CMK (cell line): ENCODE measurements at regions not wholly inside any gene's neighbourhood (a gene's known extent, or its start where the extent isn't known, plus 50 kb on each side); places are given as distances from the start of the nearest gene placed in this dataset.

ENCODE experiments used
- DNase-seq: peaks from one replicate; pipeline ENCODE4 v3.0.0-alpha.2; 2010; ENCODE audit warnings: low read depth

DNA sequence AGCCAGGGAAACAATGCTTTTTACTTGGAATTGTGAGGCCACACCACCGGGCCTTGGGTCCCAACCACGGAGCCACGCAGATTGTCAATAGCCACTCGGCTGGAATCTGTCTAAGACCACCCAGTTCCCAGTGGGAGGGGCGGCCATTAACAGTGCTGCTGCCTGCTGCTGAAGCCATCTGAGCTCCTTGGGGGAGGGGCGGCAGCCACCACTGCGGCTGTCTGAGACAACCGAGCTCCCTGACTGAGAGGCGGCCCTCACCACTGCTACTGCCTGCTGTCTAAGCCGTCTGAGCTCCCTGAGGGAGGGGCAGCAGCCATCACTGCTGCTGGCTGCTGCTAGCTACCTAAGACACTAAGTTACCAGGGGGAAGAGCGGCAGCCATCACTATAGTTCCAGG is 64.3 kb downstream of the DMRTA2 start:
- DNase-seq, result no peak

DNA sequence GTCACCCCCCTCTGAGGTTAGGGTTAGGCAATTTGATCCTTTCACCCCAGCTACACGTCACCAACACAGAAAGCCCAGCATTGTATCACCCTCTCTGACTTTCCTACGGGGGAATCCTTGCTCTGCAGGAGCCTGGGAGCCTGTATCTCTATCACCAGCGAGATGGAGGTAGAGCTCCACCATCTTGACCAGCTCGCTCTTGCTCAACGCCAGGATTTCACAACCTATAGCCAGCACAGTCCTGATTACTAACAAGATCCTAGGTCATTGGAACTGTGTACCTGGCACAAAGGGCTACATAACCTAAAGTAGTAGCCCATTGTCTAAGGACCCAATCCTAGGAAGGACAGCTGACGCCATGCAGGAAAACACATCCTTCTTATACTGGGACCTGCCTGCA is 66.1 kb downstream of the DMRTA2 start:
- DNase-seq, result no peak

DNA sequence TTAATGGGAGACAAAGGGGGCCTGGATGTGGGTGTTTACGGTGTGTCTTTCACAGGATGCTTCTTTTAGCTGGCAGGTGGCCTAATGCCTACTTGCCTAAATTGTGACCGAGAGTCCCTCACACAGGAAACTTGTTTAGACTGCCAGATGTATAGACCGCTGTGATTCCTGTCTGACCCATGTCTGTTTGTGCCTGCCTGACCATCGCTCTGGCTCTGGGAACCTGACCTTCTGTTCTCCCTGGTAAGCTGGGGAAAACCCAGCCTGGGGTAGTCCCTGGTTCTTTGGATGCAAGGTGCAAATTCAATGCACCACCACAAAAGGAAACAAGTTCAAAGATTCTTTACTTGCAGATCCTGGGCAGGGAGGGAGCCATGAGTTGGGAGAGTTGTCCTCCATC is 68.4 kb downstream of the DMRTA2 start:
- no peak for DNase-seq

DNA sequence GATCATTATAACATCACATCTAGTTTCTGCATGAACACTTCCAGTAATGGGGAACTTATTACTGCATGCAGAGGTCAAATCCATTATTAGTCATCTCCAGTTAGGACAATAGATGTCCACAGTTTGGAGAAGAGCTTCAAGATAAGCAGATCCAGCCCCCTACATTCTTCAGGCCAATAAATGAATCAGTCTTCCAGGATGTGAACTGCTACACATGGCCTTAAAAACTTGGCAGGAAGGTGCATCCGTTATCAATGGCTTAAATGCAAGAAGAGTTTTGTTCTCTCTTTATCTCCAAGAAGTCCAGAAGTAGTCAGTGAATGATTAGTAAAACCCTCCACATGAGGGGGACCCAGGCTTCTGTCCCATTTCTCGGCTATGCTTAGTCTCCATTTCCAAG is 70.8 kb downstream of the DMRTA2 start:
- no peak for DNase-seq

DNA sequence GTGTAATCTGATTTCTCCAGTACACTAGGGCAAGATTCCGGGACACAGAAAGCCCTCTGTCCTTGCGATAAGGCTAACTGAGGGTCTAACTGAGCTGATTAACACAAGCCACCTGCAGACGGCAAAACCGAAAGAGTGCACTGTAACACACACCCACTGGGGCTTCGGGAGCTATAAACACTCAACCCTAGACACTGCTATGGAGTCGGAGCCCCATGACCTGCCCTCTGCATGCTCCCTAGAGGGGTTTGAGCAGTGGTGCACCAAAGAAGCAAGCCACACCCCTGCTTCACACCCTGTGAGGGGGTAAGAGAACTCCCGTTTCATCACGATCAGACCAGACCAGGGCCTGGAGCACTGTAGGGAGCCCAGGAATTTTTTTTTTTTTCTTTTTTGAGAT is 72.4 kb downstream of the DMRTA2 start:
- no peak for DNase-seq

DNA sequence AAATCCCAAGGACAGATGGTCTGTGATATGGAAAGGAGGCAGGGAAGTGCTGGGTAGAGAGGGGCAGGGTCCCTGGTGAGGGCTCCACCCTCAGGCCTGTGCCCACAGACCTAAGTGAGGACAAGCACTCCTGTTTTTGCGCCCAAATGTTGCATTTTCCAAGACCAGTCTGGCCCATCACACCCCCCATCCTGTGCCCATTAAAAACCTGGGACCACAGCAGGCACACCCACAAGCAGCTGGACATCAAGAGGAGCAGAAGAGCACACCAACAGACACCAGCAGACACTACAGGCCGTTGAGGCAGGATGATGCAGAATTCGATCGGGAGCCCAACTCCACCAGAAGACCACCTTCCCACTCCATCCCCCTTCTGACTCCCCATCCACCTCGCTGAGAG is 72.8 kb downstream of the DMRTA2 start:
- DNase-seq, result no peak

DNA sequence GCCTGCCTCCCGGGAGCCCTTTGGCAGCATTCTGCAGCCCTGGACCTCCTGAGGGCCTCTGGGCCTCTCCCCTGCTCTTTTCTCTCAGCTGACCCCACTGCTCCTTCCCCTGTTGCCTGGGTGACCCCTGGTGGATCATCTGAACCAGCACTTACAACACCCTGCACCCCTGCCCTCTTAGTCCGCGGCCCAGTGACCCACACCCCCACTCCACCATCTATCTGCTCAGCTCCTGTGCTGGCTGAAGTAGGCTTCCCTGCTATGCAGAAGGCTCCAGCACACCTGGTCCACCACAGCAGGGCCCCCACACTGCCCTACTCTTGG is 74.0 kb downstream of the DMRTA2 start:
- DNase-seq, result no peak

DNA sequence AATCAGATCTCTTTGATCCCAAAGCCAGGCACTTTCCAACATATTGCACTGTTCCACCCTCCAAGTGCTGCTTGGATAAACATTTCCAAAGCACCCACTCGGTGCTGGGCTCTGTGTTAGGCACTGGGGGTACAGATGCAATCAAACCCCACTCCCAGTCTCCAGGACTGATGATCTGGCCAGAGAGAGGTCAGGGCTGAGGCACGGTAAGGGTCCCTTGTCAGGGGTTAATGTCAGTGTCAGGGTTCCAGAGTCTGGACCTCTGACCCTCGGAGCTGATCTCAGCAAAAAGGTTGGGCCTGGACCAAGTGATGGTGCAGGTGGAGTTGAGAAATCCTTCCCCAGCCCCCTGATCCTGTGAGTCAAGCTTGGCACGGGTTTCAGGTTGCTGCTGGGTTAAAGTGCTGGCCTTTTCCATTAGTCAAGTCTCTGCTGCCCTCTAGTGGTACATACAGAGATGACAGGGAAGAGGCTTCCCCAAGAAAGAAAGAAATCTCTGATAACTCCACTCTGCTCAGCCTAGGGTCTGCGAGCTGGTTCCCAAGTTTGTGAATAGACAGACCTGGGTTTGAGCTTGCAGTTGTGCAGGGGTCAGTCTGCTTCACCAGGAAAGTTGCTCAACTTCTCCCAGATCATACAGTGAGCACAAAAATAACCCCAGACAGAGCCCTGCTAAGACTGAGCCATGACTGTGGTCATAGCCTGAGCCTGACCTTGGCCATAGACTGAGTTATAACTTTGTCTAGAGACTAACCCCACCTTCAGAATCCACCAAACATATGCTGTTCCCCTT is 74.6 kb downstream of the DMRTA2 start:
- peak; percentile 26 for DNase-seq

DNA sequence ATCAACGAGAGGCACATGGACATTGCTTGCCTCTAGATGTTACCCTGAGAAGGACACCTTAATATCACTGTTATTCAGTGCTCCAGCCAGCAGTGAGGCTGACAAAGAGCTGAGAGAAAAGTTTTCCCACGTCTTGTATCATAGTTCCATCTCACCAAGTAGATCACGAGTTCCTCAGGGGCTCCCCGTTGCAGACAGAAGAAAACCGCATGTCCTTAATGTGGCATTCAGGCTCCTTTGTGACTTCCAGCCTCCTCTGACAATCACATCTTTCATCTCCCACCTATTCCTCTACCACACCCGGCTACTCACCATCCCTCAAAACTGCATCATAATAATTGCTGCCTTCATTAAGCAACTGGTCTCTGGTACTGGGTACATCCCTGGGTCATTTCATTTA is 75.3 kb downstream of the DMRTA2 start:
- DNase-seq, result no peak

DNA sequence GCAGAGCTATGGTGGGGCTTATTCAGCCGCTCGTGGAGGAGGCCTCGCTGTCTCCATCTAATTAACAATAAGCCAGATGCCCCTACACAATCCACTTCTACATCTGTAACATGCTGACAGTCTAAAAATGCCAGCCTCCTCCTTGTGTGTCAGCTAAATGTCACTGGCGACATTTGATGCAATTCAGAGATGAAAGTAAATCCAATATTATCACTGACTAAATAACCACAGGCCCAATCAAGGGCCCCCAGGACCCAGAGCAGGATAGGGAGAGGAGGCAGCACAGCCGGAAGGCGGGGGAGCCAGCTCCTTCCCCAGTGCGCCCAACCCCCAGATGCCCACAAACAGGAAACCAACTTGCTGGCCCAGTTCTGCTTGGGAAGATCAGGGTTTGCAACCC is 76.6 kb downstream of the DMRTA2 start:
- peak; percentile 71 for DNase-seq

DNA sequence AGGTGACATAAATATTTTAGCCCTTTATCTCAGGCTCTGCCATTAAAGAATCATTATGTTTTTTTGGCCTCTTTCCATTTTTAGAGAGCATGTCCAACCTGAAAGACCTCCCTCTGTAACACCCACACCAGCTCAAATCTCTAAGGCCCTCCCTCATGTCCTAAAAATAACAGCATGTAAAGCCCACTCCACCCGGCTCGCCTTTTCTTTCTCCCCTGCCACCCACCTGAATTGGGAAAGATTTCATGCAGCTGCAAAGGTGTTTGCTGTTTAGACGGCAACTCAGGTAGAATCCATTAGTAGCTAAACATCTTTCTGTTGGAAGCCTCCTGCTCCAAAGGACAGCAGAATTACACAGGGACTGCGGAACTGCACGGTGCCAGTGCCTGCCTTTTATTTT is 79.9 kb downstream of the DMRTA2 start:
- DNase-seq, result no peak

DNA sequence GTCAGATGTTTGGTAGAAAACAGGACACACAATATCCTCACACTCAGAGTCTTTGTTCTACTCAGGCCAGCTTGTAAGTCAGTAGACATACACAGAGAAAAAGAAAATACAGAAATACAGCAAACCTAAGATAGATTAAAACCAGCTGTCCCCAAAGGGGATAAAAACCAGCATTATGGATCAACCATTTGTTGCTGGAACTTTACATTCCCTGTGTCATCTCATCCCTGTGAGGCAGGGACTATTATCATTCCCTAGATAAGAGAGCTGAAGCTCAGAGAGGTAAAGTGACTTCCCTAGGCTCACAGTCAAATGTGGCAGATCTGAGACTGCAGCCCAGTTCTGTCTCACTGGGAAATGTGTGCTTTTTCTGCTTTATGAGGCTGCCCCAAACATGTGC is 80.7 kb downstream of the DMRTA2 start:
- no peak for DNase-seq

DNA sequence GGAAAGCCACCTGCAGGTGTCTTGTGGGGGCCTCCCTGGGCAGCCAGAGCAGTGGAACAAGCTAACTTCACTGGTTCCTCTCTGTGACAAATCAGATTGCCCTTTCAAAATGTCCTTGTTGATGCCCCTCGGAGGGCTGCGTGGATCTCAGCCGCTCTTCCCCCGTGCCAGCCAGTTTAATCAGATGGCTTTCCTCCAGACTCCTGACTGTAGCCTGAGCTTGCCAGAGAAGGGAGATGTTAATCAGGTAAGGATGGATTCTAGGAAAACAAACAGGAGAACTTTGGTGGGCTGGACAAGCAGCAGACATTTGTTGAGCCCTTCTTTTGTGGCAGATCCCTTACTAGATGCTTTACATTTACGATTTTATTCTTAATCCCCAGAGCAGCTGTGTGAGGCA is 88.2 kb downstream of the DMRTA2 start:
- no peak for DNase-seq

DNA sequence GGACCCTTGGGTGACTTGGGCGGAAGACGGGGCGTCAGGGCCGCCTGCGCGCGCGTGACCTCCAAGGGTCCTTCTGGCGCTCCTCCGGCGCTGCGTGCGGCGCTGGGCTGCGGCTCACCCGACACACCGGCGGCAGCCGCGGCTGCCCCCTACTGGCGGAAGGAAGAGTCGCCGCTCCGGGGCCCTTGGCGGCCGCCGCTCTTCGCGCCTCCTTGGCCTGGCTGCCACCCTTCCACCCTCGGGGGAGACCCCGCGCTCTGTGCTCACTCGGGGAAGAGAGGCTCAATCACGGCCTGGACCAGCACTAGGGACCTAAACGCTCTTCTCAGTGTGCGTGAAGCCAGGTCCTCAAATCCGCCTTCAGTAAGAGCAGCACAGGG is 89.7 kb downstream of the DMRTA2 start:
- no peak for DNase-seq

DNA sequence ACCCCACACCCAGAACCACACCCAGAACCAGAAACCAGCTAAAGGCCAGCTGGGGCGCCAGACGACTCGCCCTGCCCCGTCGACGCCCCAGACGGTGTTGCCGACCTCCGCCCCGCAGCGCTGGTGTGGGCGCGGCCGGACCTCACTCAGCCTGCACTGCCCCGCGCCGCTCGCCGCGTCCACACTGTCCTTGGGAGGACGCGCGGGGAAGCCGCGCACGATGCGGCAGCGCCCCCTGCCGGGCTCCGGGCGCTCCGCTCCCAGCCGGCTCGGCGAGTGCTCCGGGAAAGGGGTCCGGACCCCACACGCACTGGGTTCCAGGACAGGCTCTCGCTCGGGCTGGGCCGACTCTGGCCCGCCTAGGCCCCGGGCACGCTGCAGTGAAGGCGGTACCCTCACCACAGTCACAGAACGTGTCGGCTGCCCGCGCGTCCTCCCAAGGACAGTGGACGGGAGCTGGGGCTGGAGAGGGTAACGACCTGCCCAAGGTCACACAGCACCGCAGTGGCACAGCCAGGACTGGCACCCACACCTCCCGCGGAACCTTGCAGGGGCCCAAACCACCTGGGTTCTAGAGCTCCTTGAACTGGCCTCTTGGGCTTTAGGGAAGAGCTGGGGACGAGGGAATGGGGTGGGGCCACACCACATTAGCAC is 90.2 kb downstream of the DMRTA2 start:
- DNase-seq, result no peak

DNA sequence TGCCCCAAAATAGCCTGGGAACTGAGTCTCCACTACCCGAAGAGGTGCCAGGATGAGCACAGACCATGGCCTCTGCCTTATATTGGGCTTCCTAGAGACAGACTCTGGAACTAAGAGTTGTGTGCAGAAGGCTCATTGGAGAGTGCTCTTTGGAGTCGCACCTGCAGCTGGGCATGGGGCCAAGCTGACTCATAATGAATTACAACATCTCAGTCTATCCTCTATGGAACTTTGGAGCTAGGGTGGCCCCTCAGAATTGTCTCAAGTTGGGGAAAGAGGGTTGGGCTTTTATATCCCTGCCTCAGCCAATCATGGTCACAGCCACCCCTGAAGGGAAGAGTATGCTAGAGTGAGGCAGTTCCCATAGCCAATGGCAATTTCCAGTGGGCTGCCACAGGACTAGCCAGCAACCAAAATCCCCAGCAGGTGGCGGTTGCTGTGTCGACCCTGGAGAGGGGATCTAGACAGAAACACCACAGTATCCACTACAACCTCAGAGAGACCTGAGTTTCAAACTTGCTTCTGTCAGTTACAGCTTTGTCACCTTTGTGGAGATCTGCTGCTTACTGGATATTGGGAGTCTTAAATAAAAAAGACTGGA is 93.8 kb downstream of the DMRTA2 start:
- no peak for DNase-seq

DNA sequence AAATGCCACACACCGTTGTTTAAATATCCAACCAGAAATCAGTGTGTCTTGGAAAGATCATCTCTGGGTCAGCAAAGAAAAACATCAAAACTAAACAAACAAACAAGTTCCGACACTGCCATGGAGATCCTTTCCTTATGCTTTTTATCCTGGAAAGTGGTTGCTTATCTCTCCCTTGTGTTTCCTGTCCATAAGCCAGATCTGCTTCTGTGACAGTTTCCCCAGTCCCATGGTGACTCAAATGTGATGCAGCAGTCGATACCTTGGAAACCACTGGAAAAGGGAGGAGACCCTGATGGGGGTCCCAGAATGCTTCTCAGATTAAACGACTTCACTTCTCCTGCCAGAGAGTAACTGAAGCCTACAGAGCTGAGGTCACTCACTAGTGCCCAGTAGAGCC is 94.7 kb downstream of the DMRTA2 start:
- DNase-seq, result no peak

DNA sequence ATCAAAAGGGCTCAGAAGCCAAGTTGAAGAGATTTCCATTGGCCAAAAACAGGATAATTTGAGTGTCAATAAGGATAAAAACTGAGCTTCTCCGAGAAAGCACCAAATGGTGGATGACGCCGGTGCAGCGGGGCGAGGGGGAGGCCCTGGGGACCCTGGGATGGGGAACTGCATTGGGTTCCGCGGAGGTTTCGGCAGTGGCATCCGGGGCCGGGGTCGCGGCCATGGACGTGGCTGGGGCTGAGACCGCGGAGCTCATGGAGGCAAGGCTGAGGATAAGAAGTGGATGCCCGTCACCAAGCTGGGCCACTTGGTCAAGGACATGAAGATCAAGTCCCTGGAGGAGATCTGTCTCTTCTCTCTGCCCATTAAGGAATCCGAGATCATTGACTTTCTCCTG is 97.2 kb downstream of the DMRTA2 start:
- no peak for DNase-seq

DNA sequence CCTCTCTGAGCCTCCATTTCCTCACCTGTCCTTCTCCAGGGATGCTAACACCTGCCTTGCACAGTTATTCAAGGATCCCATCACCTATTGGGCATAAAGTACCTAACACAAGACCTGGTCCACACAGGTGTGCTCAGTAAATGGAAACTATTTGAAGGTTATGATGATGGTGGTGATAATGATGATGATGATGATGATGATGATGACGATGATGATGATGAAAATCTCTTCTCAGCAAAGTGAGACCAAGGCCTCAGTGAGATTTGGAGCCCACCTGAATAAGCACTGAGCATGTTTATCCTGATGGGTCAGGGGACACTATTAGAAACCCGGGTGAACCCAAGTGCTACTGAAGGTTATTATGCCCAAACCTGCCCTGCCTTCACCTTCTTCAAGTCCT is 100.7 kb downstream of the DMRTA2 start:
- DNase-seq, result no peak

DNA sequence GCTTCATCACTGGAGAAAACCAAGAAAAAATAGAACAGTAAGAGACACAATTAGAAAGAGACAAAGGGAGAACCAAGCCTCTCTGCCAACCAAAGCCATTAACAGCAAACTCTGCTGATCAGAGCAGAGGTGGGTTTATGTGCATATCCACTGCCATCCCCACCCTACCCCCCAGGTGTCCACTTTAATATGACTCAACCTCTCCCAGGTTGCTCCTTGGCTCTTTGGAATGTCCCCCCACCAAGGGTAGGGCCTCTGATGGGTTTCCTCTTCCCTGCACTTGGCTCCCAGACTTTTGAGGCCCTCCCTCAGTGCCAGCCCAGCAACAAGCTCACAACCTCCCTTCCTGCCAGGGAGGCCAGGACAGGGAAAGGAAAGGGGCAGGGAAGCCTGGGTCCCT is 104.8 kb downstream of the DMRTA2 start:
- DNase-seq, result no peak

DNA sequence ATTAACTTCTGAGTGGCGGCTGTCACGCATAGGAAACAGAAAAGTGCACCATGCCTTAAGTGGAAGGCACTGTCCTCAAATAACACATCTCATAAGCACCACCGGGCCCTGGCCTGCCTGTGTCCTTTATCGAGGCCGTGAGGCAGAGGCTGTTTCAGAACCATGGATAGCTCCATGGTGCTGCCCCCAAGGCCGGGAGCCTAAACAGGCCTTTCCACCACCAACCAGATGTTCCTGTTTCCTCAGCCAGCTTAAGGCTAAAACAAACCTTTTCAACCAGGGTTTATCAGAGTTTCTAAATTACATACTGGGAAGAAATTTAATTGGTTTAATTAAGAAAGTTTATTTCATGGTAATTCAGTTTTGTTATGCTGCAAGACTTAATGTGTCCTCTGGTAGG is 114.4 kb downstream of the DMRTA2 start:
- no peak for DNase-seq

DNA sequence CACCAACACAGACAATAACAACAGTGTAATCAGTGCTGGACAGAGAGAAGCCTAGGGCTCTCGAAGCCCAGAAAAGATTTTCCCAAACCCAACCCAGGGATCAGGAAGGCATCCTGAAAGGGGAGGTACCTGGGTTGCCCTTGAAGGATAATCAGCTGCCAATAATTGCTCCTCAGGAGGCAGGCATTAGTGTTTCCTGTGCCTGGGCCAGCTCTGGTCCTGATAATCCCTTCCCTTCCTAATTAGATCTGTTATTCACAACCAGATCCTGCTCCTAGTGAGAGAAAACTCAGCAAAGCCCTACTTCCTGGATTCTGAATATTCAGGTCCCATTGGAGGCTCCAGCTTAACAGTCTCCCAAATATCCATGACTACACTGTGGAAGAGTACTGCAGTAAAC is 117.4 kb downstream of the DMRTA2 start:
- DNase-seq, result no peak

DNA sequence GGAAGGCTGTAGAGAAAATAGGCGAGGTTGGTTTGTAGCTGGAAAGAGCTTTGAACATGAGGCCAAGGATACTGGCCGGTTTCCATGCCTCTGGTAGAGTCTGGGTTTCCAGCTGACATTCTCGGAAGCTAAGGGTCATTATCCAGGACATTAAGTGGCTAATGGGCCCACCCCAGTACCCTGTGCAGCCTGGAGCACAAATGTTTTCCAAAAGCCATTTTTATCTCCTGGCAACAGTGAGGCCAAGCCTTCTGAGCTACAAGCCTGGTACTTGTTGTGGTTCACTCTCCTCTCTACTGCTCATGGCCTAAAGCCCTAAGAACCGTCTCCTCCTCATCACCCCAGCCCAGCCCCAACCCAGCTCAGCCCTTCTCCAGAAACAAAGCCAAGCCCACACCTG is 122.9 kb downstream of the DMRTA2 start:
- DNase-seq, result no peak

DNA sequence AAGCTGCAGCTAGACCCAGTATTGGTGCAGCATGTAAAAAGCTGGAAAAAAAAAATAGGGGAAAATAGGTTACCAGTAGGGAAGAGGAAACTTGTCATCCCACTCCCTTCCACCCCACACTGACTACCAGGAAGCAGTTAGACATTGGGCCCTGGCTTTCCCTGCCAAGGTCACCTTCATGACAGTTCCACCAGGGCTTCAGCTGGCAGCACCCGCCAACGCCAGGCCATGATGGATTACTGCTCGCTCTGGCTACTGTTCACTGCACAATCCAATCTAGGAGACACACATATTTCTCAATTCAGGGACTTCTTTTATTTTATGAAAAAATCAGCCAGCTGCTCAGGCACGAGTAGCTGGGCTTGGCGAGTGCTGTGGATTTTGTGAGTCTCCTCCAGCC is 127.7 kb downstream of the DMRTA2 start:
- no peak for DNase-seq
